ENCODE measurements at regions not wholly inside any gene's neighbourhood (a gene's known extent, or its start where the extent isn't known, plus 50 kb on each side); places are given as distances from the start of the nearest gene placed in this dataset.

- no peaks in the 10 kb centered on the region for H3K27me3 ChIP-seq
- H3K36me3 ChIP-seq: no peaks in the 10 kb centered on the region
- no peaks in the 10 kb centered on the region for H3K9me3 ChIP-seq
- TF ChIP-seq POLR2AphosphoS5 (IDR thresholded peaks at IDR 0.05): no peak
- TF ChIP-seq, protein P1, sequence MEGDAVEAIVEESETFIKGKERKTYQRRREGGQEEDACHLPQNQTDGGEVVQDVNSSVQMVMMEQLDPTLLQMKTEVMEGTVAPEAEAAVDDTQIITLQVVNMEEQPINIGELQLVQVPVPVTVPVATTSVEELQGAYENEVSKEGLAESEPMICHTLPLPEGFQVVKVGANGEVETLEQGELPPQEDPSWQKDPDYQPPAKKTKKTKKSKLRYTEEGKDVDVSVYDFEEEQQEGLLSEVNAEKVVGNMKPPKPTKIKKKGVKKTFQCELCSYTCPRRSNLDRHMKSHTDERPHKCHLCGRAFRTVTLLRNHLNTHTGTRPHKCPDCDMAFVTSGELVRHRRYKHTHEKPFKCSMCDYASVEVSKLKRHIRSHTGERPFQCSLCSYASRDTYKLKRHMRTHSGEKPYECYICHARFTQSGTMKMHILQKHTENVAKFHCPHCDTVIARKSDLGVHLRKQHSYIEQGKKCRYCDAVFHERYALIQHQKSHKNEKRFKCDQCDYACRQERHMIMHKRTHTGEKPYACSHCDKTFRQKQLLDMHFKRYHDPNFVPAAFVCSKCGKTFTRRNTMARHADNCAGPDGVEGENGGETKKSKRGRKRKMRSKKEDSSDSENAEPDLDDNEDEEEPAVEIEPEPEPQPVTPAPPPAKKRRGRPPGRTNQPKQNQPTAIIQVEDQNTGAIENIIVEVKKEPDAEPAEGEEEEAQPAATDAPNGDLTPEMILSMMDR (IDR thresholded peaks at IDR 0.05): peak in 3 of 4 experiments; percentile 8 to 42 (median 41)
- no peak for TF ChIP-seq POLR2A (IDR thresholded peaks at IDR 0.05)
- TF ChIP-seq EP300 (IDR thresholded peaks at IDR 0.05): no peak
- H3K4me3 ChIP-seq: no peak overlapping the region
- H3K27ac ChIP-seq: no peak overlapping the region
- no peaks in the 10 kb centered on the region for H3K4me1 ChIP-seq
- intact Hi-C loops (cut with DNase I): no loop called here
- WGBS, 2 donors: 58 to 62% methylated on average over 14 of the region's 14 CpGs
- no peak for DNase-seq
These were observed 181.7 kb downstream of the ANAPC1 start for GRCh38 chr2:111702119-111702803.

GRCh38 chr2:111702804-111703196, 181.2 kb downstream of the ANAPC1 start:
- Histone ChIP-seq H3K36me3 (no peaks in the 10 kb centered on the region), H3K27me3 (no peaks in the 10 kb centered on the region), H3K4me1 (no peaks in the 10 kb centered on the region), H3K27ac (no peak overlapping the region), H3K9me3 (no peaks in the 10 kb centered on the region), H3K4me3 (no peak overlapping the region)
- intact Hi-C loops (cut with DNase I): no loop called here
- TF ChIP-seq, protein P1 (IDR thresholded peaks at IDR 0.05): no peak
- 75 to 83% methylated on average over 7 of the region's 7 CpGs for WGBS, 2 donors
- DNase-seq: no peak

DNA sequence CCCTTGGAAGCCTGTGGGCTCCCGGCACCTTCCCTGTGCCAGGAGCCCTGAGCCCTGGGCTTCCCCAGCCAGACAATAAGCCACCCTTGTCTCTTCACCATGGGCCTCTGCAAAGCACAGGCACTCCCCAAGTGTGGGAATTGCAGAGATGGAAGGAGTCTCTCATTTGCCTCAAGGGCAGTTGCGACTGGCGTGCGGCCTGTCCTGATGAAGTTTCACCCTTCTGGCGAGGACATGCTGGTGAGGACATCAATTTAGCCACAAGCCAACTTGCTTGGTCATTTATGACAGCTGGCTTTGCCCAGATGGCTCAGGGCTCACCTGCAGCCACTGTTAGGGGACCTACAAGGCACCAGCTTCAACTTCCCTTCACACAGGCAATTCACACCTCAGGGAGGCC, 180.2 kb downstream of the ANAPC1 start:
- Histone ChIP-seq H3K9me3 (no peaks in the 10 kb centered on the region), H3K36me3 (no peaks in the 10 kb centered on the region), H3K27ac (no peak overlapping the region), H3K4me3 (no peak overlapping the region), H3K27me3 (no peaks in the 10 kb centered on the region), H3K4me1 (peaks cover 0 to 5% (median under 1%) of the 10 kb centered on the region in 4 donors)
- intact Hi-C loops (cut with DNase I): no loop called here
- TF ChIP-seq POLR2A (IDR thresholded peaks at IDR 0.05): no peak
- TF ChIP-seq EP300 (IDR thresholded peaks at IDR 0.05): no peak
- TF ChIP-seq, protein P1 (IDR thresholded peaks at IDR 0.05): no peak
- TF ChIP-seq POLR2AphosphoS5 (IDR thresholded peaks at IDR 0.05): no peak
- WGBS, 2 donors: 83 to 96% methylated on average over 5 of the region's 5 CpGs
- no peak for DNase-seq

GRCh38 chr2:111704246-111704645, 179.7 kb downstream of the ANAPC1 start:
- no peak overlapping the region for H3K4me3 ChIP-seq
- no peak overlapping the region for H3K27ac ChIP-seq
- H3K36me3 ChIP-seq: no peaks in the 10 kb centered on the region
- TF ChIP-seq POLR2AphosphoS5 (IDR thresholded peaks at IDR 0.05): no peak
- no peak for TF ChIP-seq EP300 (IDR thresholded peaks at IDR 0.05)
- TF ChIP-seq POLR2A (IDR thresholded peaks at IDR 0.05): no peak
- TF ChIP-seq, protein P1 (IDR thresholded peaks at IDR 0.05): no peak
- peaks cover 0 to 10% (median 3%) of the 10 kb centered on the region in 4 donors for H3K4me1 ChIP-seq
- H3K27me3 ChIP-seq: no peaks in the 10 kb centered on the region
- 90 to 94% methylated on average over 6 of the region's 6 CpGs for WGBS, 2 donors
- no peak for DNase-seq
- no peaks in the 10 kb centered on the region for H3K9me3 ChIP-seq
- intact Hi-C loops (cut with DNase I): no loop called here

DNA sequence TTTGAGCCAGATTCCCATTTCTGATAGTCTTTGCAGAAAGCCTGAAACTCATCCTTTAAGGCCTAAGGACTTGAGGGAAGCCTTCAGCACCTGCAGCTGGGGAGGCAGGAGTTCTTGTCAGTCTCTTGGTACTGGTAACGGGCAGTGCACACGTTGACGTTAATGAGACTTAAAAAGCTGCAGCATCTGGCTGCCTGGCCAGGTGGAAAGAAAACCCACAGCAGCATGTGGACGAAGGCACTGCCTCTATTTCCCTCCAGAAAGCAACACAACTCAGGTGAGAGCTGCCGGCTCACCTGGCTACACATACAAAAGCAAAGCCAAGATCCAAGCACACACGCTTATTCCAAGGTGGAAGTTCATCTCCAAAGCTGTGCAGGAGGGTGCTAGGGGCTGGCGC, 178.8 kb downstream of the ANAPC1 start:
- 71 to 83% methylated on average over 7 of the region's 7 CpGs for WGBS, 2 donors
- Histone ChIP-seq H3K4me1 (peaks cover 0 to 19% (median 12%) of the 10 kb centered on the region in 4 donors), H3K27ac (no peak overlapping the region), H3K9me3 (no peaks in the 10 kb centered on the region), H3K4me3 (no peak overlapping the region), H3K36me3 (no peaks in the 10 kb centered on the region), H3K27me3 (no peaks in the 10 kb centered on the region)
- intact Hi-C loops (cut with DNase I): no loop called here
- DNase-seq: no peak
- TF ChIP-seq POLR2AphosphoS5 (IDR thresholded peaks at IDR 0.05) (no peak), EP300 (IDR thresholded peaks at IDR 0.05) (no peak), POLR2A (IDR thresholded peaks at IDR 0.05) (no peak)
- TF ChIP-seq, protein P1 (IDR thresholded peaks at IDR 0.05): no peak

Measured in sigmoid colon (tissue), 6 donors.